HepG2 (cell line): ENCODE measurements at regions not wholly inside any gene's neighbourhood (a gene's known extent, or its start where the extent isn't known, plus 50 kb on each side); places are given as distances from the start of the nearest gene placed in this dataset.

ENCODE experiments used
- BHLHE40 ChIP-seq: IDR thresholded peaks from 2 replicates; pipeline ENCODE4 v1.6.1; 2011; ENCODE audit warnings: low read length, improper control_type of control experiment
- CREM ChIP-seq, 2 experiments: sonication (generic) in 1 of 2; formaldehyde crosslinking in 1 of 2; IDR thresholded peaks; 2 replicates each; pipeline versions ENCODE4 v1.4.0 to v1.6.1; 2016 to 2020; ENCODE audit warnings: antibody characterized with exemption in 1 of 2, mild to moderate bottlenecking in 1 of 2, missing genetic modification reagents in 1 of 2
- CTCF ChIP-seq: sonication (generic); formaldehyde crosslinking; IDR thresholded peaks from 2 replicates; pipeline ENCODE4 v1.5.0; 2020; ENCODE audit warnings: mild to moderate bottlenecking, missing genetic modification reagents, moderate library complexity
- ETV6 ChIP-seq: sonication (generic); formaldehyde crosslinking; conservative IDR thresholded peaks from 2 replicates; pipeline ENCODE4 v1.4.0; 2020; ENCODE audit warnings: missing genetic modification reagents
- HNRNPUL1 ChIP-seq: fragments of 200-400 bp; formaldehyde crosslinking; IDR thresholded peaks from 2 replicates; pipeline ENCODE4 v1.6.1; 2017; ENCODE audit warnings: low read depth, mild to moderate bottlenecking, low read length, moderate library complexity
- MEIS2 ChIP-seq: sonication (generic); formaldehyde crosslinking; IDR thresholded peaks from 2 replicates; pipeline ENCODE4 v1.9.0; 2021; ENCODE audit warnings: mild to moderate bottlenecking, missing genetic modification reagents
- SMC3 ChIP-seq: IDR thresholded peaks from 2 replicates; pipeline ENCODE4 v1.6.1; 2011; ENCODE audit warnings: low read length, improper control_type of control experiment
- TRIM24 ChIP-seq: sonication (generic); formaldehyde crosslinking; IDR thresholded peaks from 2 replicates; pipeline ENCODE4 v1.8.0; 2022; ENCODE audit warnings: mild to moderate bottlenecking, missing genetic modification reagents
- ZNF773 ChIP-seq: sonication (generic); formaldehyde crosslinking; IDR thresholded peaks from 2 replicates; pipeline ENCODE4 v1.4.0; 2020; ENCODE audit warnings: missing genetic modification reagents, borderline replicate concordance
- ZNF883 ChIP-seq: sonication (generic); formaldehyde crosslinking; IDR thresholded peaks from 2 replicates; pipeline ENCODE4 v1.5.1; 2020; ENCODE audit warnings: mild to moderate bottlenecking, missing genetic modification reagents; ENCODE audit errors: not compliant biosample characterization
- ZSCAN31 ChIP-seq: sonication (generic); formaldehyde crosslinking; IDR thresholded peaks from 2 replicates; pipeline ENCODE4 v1.5.0; 2020; ENCODE audit warnings: low read depth, mild to moderate bottlenecking, missing genetic modification reagents
- TF ChIP-seq, protein P1 (sequence below): sonication (generic); formaldehyde crosslinking; IDR thresholded peaks from 2 replicates; pipeline ENCODE4 v1.8.1; 2022; ENCODE audit warnings: low read depth, mild to moderate bottlenecking, missing genetic modification reagents

DNA sequence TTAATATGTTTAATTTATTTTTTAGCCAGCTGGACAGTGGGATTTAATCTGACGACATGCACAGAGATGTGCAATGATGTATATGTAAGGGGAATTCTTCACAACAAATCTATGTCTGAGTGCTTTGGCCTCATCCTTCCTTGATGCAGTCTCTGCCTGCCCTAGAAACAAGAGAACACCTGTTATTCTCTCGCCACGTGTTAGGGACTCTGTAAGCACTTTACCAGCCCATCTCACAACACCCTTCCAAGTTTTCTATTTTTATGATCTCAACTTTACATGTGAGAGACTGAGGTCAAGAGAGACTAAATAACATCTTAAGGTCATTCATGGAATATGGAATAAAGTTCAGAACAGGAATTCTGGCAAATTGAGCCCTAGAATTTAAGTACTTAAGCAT is 123.0 kb upstream of the GAS1 start:
- no peak for TF ChIP-seq BHLHE40
- no peak for TF ChIP-seq CTCF
- TF ChIP-seq TRIM24 (CRISPR knock-in tag) = no peak
- TF ChIP-seq ETV6 (CRISPR knock-in tag) = no peak
- no peak for TF ChIP-seq ZNF883 (CRISPR knock-in tag)
- no peak for TF ChIP-seq CREM (IDR thresholded peaks at IDR 0.05)
- TF ChIP-seq CREM (CRISPR knock-in tag; IDR thresholded peaks at IDR 0.05) = no peak
- TF ChIP-seq SMC3 = no peak
- TF ChIP-seq MEIS2 = no peak
- no peak for TF ChIP-seq ZNF773
- TF ChIP-seq ZSCAN31 (CRISPR knock-in tag) = no peak
- TF ChIP-seq, protein P1, sequence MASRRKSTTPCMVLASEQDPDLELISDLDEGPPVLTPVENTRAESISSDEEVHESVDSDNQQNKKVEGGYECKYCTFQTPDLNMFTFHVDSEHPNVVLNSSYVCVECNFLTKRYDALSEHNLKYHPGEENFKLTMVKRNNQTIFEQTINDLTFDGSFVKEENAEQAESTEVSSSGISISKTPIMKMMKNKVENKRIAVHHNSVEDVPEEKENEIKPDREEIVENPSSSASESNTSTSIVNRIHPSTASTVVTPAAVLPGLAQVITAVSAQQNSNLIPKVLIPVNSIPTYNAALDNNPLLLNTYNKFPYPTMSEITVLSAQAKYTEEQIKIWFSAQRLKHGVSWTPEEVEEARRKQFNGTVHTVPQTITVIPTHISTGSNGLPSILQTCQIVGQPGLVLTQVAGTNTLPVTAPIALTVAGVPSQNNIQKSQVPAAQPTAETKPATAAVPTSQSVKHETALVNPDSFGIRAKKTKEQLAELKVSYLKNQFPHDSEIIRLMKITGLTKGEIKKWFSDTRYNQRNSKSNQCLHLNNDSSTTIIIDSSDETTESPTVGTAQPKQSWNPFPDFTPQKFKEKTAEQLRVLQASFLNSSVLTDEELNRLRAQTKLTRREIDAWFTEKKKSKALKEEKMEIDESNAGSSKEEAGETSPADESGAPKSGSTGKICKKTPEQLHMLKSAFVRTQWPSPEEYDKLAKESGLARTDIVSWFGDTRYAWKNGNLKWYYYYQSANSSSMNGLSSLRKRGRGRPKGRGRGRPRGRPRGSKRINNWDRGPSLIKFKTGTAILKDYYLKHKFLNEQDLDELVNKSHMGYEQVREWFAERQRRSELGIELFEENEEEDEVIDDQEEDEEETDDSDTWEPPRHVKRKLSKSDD (CRISPR knock-in tag) = no peak
- TF ChIP-seq HNRNPUL1 = no peak
